ENCODE measurements at regions not wholly inside any gene's neighbourhood (a gene's known extent, or its start where the extent isn't known, plus 50 kb on each side); places are given as distances from the start of the nearest gene placed in this dataset.
A peak's percentile ranks its signal among the peaks of the same experiment; 100 is the strongest.

DNA sequence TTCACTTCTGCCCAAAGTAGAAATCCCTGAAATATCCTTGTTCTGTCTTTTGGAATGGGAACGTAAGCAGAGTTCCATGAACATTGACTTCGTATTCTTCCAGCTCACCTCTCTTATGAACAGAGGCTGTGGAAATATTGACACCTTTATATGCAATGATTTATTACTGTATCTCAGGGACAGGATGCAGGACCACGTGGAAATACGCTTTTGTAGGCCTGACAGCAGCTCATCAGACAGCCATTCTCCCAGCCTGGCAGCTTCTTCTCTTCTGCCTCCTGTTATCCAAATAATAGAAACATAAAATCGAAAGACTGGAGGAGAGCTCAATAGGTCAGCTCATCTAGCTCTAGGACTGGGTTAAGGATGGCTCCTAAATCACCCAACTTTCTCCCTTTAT is 106.2 kb upstream of the DTNBP1 start (continued):
- TF ChIP-seq, protein P1, sequence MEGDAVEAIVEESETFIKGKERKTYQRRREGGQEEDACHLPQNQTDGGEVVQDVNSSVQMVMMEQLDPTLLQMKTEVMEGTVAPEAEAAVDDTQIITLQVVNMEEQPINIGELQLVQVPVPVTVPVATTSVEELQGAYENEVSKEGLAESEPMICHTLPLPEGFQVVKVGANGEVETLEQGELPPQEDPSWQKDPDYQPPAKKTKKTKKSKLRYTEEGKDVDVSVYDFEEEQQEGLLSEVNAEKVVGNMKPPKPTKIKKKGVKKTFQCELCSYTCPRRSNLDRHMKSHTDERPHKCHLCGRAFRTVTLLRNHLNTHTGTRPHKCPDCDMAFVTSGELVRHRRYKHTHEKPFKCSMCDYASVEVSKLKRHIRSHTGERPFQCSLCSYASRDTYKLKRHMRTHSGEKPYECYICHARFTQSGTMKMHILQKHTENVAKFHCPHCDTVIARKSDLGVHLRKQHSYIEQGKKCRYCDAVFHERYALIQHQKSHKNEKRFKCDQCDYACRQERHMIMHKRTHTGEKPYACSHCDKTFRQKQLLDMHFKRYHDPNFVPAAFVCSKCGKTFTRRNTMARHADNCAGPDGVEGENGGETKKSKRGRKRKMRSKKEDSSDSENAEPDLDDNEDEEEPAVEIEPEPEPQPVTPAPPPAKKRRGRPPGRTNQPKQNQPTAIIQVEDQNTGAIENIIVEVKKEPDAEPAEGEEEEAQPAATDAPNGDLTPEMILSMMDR (conservative IDR thresholded peaks at IDR 0.05; ENCODE audit: low read depth in 2 of 2), result no peak

DNA sequence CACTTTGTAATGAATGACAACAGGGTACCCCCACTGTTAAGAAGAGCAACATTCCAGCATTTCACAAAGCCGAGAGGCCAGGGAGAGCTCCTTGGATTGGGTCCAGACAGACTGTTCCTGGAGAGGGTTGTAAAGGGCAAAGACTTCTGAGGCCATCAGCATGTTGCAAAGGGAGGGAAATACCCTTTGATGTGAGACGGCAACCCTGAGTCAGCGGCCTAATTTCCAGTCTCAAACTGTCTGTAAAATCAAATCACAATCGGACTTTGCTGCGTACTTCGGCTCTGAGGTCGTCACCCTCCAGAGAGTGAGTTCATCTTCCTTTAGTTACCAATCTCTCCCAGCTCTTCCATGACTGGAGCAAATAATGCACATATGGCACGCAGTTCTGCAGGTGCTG is 101.0 kb upstream of the DTNBP1 start:
- no peaks in the 10 kb centered on the region for H3K9me2 ChIP-seq (ENCODE audit: insufficient read depth)
- 0 out of 2 replicates have a peak, but pooled peaks cover 3% of the 10 kb centered on the region for H3K4me1 ChIP-seq (ENCODE audit: insufficient read depth)
- no peaks in the 10 kb centered on the region for H3K27me3 ChIP-seq (ENCODE audit: insufficient read depth)
- H3F3A ChIP-seq (replicated peaks; ENCODE audit: low read depth), result no peaks in the 10 kb centered on the region
- no peak overlapping the region for H3K4me3 ChIP-seq
- H3K9me3 Mint-ChIP-seq, result peaks cover 9% of the 10 kb centered on the region; the same call in 1 of the 3 replicates
- H3K4me3 Mint-ChIP-seq, result no peak overlapping the region
- peak; percentile 69 for ATAC-seq
- peak; percentile 16 for DNase-seq (ENCODE audit: low spot score)
- H3K27me3 Mint-ChIP-seq (ENCODE audit: insufficient read depth, low read depth, poor library complexity), result peaks cover 1% of the 10 kb centered on the region
- H3K4me1 Mint-ChIP-seq, result peaks cover 11% of the 10 kb centered on the region; the same call in 2 of the 3 replicates
- H3K36me3 Mint-ChIP-seq (ENCODE audit: low read depth), result no peaks in the 10 kb centered on the region; the same call in 2 of the 3 replicates
- H3K27ac ChIP-seq (ENCODE audit: low read depth), result no peak overlapping the region
- no peaks in the 10 kb centered on the region for H3K79me2 ChIP-seq (replicated peaks; ENCODE audit: insufficient read depth)
- H2AFZ ChIP-seq, result peak overlapping the region; percentile 76; the same call in 1 of the 2 replicates
- H3K4me2 ChIP-seq, result no peak overlapping the region
- H3K27ac Mint-ChIP-seq, result no peak overlapping the region
- no peaks in the 10 kb centered on the region for H4K20me1 ChIP-seq (replicated peaks; ENCODE audit: insufficient read depth)
- H3K36me3 ChIP-seq (ENCODE audit: insufficient read depth), result no peaks in the 10 kb centered on the region
- TF ChIP-seq NANOG (IDR thresholded peaks at IDR 0.05; ENCODE audit: borderline replicate concordance) (no peak), EZH2phosphoT487 (IDR thresholded peaks at IDR 0.05; ENCODE audit: unreplicated experiment) (no peak), POLR2AphosphoS5 (IDR thresholded peaks at IDR 0.05; ENCODE audit: low read depth) (no peak), STAT1 (IDR thresholded peaks at IDR 0.05; ENCODE audit: unreplicated experiment) (no peak), CREB1 (CRISPR knock-in tag; IDR thresholded peaks at IDR 0.05; ENCODE audit: low read depth) (no peak), EZH2 (IDR thresholded peaks at IDR 0.05; ENCODE audit: low read depth, unreplicated experiment) (no peak), JUNB (IDR thresholded peaks at IDR 0.05; ENCODE audit: unreplicated experiment) (no peak), ZNF114 (CRISPR knock-in tag; IDR thresholded peaks at IDR 0.05) (no peak)
- TF ChIP-seq, protein P2, sequence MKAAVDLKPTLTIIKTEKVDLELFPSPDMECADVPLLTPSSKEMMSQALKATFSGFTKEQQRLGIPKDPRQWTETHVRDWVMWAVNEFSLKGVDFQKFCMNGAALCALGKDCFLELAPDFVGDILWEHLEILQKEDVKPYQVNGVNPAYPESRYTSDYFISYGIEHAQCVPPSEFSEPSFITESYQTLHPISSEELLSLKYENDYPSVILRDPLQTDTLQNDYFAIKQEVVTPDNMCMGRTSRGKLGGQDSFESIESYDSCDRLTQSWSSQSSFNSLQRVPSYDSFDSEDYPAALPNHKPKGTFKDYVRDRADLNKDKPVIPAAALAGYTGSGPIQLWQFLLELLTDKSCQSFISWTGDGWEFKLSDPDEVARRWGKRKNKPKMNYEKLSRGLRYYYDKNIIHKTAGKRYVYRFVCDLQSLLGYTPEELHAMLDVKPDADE (IDR thresholded peaks at IDR 0.05), result no peak
- TF ChIP-seq, protein P1 (conservative IDR thresholded peaks at IDR 0.05; ENCODE audit: low read depth in 2 of 2), result no peak
- TF ChIP-seq, protein P3, sequence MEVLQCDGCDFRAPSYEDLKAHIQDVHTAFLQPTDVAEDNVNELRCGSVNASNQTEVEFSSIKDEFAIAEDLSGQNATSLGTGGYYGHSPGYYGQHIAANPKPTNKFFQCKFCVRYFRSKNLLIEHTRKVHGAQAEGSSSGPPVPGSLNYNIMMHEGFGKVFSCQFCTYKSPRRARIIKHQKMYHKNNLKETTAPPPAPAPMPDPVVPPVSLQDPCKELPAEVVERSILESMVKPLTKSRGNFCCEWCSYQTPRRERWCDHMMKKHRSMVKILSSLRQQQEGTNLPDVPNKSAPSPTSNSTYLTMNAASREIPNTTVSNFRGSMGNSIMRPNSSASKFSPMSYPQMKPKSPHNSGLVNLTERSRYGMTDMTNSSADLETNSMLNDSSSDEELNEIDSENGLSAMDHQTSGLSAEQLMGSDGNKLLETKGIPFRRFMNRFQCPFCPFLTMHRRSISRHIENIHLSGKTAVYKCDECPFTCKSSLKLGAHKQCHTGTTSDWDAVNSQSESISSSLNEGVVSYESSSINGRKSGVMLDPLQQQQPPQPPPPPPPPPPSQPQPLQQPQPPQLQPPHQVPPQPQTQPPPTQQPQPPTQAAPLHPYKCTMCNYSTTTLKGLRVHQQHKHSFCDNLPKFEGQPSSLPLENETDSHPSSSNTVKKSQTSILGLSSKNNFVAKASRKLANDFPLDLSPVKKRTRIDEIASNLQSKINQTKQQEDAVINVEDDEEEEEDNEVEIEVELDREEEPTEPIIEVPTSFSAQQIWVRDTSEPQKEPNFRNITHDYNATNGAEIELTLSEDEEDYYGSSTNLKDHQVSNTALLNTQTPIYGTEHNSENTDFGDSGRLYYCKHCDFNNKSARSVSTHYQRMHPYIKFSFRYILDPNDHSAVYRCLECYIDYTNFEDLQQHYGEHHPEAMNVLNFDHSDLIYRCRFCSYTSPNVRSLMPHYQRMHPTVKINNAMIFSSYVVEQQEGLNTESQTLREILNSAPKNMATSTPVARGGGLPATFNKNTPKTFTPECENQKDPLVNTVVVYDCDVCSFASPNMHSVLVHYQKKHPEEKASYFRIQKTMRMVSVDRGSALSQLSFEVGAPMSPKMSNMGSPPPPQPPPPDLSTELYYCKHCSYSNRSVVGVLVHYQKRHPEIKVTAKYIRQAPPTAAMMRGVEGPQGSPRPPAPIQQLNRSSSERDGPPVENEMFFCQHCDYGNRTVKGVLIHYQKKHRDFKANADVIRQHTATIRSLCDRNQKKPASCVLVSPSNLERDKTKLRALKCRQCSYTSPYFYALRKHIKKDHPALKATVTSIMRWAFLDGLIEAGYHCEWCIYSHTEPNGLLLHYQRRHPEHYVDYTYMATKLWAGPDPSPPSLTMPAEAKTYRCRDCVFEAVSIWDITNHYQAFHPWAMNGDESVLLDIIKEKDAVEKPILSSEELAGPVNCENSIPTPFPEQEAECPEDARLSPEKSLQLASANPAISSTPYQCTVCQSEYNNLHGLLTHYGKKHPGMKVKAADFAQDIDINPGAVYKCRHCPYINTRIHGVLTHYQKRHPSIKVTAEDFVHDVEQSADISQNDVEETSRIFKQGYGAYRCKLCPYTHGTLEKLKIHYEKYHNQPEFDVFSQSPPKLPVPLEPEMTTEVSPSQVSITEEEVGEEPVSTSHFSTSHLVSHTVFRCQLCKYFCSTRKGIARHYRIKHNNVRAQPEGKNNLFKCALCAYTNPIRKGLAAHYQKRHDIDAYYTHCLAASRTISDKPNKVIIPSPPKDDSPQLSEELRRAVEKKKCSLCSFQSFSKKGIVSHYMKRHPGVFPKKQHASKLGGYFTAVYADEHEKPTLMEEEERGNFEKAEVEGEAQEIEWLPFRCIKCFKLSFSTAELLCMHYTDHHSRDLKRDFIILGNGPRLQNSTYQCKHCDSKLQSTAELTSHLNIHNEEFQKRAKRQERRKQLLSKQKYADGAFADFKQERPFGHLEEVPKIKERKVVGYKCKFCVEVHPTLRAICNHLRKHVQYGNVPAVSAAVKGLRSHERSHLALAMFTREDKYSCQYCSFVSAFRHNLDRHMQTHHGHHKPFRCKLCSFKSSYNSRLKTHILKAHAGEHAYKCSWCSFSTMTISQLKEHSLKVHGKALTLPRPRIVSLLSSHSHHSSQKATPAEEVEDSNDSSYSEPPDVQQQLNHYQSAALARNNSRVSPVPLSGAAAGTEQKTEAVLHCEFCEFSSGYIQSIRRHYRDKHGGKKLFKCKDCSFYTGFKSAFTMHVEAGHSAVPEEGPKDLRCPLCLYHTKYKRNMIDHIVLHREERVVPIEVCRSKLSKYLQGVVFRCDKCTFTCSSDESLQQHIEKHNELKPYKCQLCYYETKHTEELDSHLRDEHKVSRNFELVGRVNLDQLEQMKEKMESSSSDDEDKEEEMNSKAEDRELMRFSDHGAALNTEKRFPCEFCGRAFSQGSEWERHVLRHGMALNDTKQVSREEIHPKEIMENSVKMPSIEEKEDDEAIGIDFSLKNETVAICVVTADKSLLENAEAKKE (CRISPR knock-in tag; IDR thresholded peaks at IDR 0.05), result no peak
